Mesenchymal stem cell (in vitro differentiated cells and primary cell): ENCODE measurements at regions not wholly inside any gene's neighbourhood (a gene's known extent, or its start where the extent isn't known, plus 50 kb on each side); places are given as distances from the start of the nearest gene placed in this dataset.
A peak's percentile ranks its signal among the peaks of the same experiment; 100 is the strongest.

Experiments
- DNase-seq: peaks from one replicate; pipeline ENCODE4 v3.0.0-alpha.2; 2013
- H2AFZ ChIP-seq: one replicate; pipeline ENCODE4 v1.6.1; 2013; ENCODE audit warnings: low read depth, mild to moderate bottlenecking, control low read depth, inconsistent platforms, low read length, moderate library complexity
- H2AK5ac ChIP-seq: 2 replicates; pipeline ENCODE4 v1.6.1; 2013; ENCODE audit warnings: low read length, moderate library complexity, mild to moderate bottlenecking, inconsistent platforms; ENCODE audit not compliant: severe bottlenecking
- H2BK120ac ChIP-seq: one replicate; pipeline ENCODE4 v1.6.1; 2013; ENCODE audit warnings: low read depth, mild to moderate bottlenecking, inconsistent platforms, low read length, moderate library complexity
- H2BK12ac ChIP-seq, 2 experiments: one replicate each; pipeline ENCODE4 v1.6.1; 2013; ENCODE audit warnings: inconsistent platforms in 2 of 2, low read length in 2 of 2, mild to moderate bottlenecking in 2 of 2, moderate library complexity in 2 of 2, control low read depth in 1 of 2
- H2BK15ac ChIP-seq: one replicate; pipeline ENCODE4 v1.6.1; 2013; ENCODE audit warnings: mild to moderate bottlenecking, low read depth, inconsistent platforms; ENCODE audit not compliant: poor library complexity, severe bottlenecking
- H2BK5ac ChIP-seq: 2 replicates; pipeline ENCODE4 v1.6.1; 2013; ENCODE audit warnings: low read depth, mild to moderate bottlenecking, low read length, control low read depth, inconsistent platforms; ENCODE audit not compliant: poor library complexity, severe bottlenecking
- H3K14ac ChIP-seq, 2 experiments: one replicate each; pipeline ENCODE4 v1.6.1; 2013; ENCODE audit warnings: inconsistent platforms in 2 of 2, low read length in 2 of 2, control low read depth in 1 of 2, mild to moderate bottlenecking in 1 of 2, moderate library complexity in 1 of 2
- H3K18ac ChIP-seq, 2 experiments: one replicate each; pipeline ENCODE4 v1.6.1; 2013; ENCODE audit warnings: inconsistent platforms in 2 of 2, low read length in 2 of 2, control low read depth in 1 of 2, low read depth in 1 of 2, mild to moderate bottlenecking in 1 of 2
- H3K23ac ChIP-seq, 2 experiments: one replicate each; pipeline ENCODE4 v1.6.1; 2013; ENCODE audit warnings: inconsistent platforms in 2 of 2, low read length in 2 of 2, mild to moderate bottlenecking in 2 of 2, moderate library complexity in 2 of 2, control low read depth in 1 of 2
- H3K27ac ChIP-seq: 2 replicates; pipeline ENCODE4 v1.5.1; 2013; ENCODE audit warnings: mild to moderate bottlenecking, moderate library complexity, low read length, control low read depth, inconsistent platforms; ENCODE audit not compliant: poor library complexity, severe bottlenecking
- H3K27me3 ChIP-seq, 2 experiments: 2 replicates each; pipeline versions ENCODE4 v1.6.1 to v1.7.0; 2013; ENCODE audit warnings: low read length in 2 of 2, mild to moderate bottlenecking in 2 of 2, moderate library complexity in 2 of 2, control low read depth in 1 of 2, inconsistent platforms in 1 of 2; ENCODE audit not compliant: control insufficient read depth in 1 of 2, insufficient read depth in 1 of 2
- H3K36me3 ChIP-seq, 2 experiments: 2 replicates each; pipeline versions ENCODE4 v1.6.1 to v1.7.0; 2013; ENCODE audit warnings: low read length in 2 of 2, control low read depth in 1 of 2, inconsistent platforms in 1 of 2, low read depth in 1 of 2, mild to moderate bottlenecking in 1 of 2; ENCODE audit not compliant: insufficient read depth in 2 of 2, control insufficient read depth in 1 of 2
- H3K4ac ChIP-seq, 2 experiments: one replicate each; pipeline ENCODE4 v1.6.1; 2013; ENCODE audit warnings: inconsistent platforms in 2 of 2, low read length in 2 of 2, mild to moderate bottlenecking in 2 of 2, moderate library complexity in 2 of 2, control low read depth in 1 of 2, low read depth in 1 of 2
- H3K4me1 ChIP-seq: 2 replicates; pipeline ENCODE4 v1.6.1; 2013; ENCODE audit warnings: low read depth, low read length, control low read depth; ENCODE audit not compliant: control insufficient read depth, insufficient read depth
- H3K4me2 ChIP-seq: 2 replicates; pipeline ENCODE4 v1.6.1; 2013; ENCODE audit warnings: low read length, mild to moderate bottlenecking, inconsistent platforms; ENCODE audit not compliant: poor library complexity, severe bottlenecking
- H3K4me3 ChIP-seq, 2 experiments: 2 replicates each; pipeline versions ENCODE4 v1.5.1 to v1.7.0; 2013; ENCODE audit warnings: low read length in 2 of 2, mild to moderate bottlenecking in 2 of 2, control low read depth in 1 of 2, low read depth in 1 of 2; ENCODE audit not compliant: insufficient read depth in 1 of 2
- H3K79me1 ChIP-seq: replicated peaks from 2 replicates; pipeline ENCODE4 v1.6.1; 2013; ENCODE audit warnings: mild to moderate bottlenecking, control low read depth, low read length, inconsistent platforms; ENCODE audit not compliant: poor library complexity, severe bottlenecking
- H3K9ac ChIP-seq: 2 replicates; pipeline ENCODE4 v1.7.0; 2013; ENCODE audit warnings: mild to moderate bottlenecking, low read length, moderate library complexity
- H3K9me3 ChIP-seq: 2 replicates; pipeline ENCODE4 v1.7.0; 2013; ENCODE audit warnings: mild to moderate bottlenecking, low read length; ENCODE audit not compliant: control insufficient read depth
- H4K8ac ChIP-seq: one replicate; pipeline ENCODE4 v1.6.1; 2013; ENCODE audit warnings: inconsistent platforms, mild to moderate bottlenecking, low read length, moderate library complexity
- H4K91ac ChIP-seq: one replicate; pipeline ENCODE4 v1.6.1; 2013; ENCODE audit warnings: mild to moderate bottlenecking, low read length, inconsistent platforms
- WGBS: methylation state at CpG from one replicate; pipeline ENCODE4 v1.1.7; 2013; ENCODE audit warnings: mixed read lengths; 5-methylcytosine and 5-hydroxymethylcytosine counted together

DNA sequence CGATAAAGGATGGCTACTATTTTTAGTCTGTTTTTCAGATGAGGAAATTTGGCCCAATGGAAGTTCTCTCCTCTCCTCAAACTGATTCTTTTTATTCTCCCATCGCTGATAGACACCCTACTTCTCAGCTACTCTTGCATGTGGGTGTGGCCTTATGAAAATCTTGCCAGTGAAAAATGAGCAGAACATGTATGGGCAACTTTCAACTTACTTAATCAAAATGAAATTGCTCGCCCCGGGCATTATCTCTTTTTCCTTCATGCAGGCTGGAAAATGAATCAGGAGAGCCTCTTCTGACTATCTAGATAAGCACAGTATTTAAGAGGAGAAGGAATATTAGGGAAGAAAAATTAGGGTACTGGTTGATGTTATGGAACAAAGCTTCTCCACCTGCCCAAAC, 2354.7 kb upstream of the RAG2 start:
- Histone ChIP-seq H3K4me2 (no peak overlapping the region), H3K27ac (no peak overlapping the region)
- WGBS, result 100% methylated on average over 3 of the region's 4 CpGs

GRCh38 chr11:38950867-38951266, 2352.8 kb upstream of the RAG2 start:
- Histone ChIP-seq H3K18ac (no peak overlapping the region), H2BK5ac (no peak overlapping the region), H3K27ac (no peak overlapping the region), H3K14ac (no peak overlapping the region), H3K4ac (no peak overlapping the region), H4K8ac (no peak overlapping the region), H2BK15ac (no peak overlapping the region), H3K36me3 (no peaks in the 10 kb centered on the region), H3K4me1 (no peaks in the 10 kb centered on the region), H2AK5ac (no peak overlapping the region), H3K9ac (no peak overlapping the region), H3K27me3 (no peaks in the 10 kb centered on the region), H3K9me3 (peaks cover 11% of the 10 kb centered on the region), H3K4me2 (no peak overlapping the region), H2BK12ac (no peak overlapping the region), H3K4me3 (no peak overlapping the region), H3K23ac (no peak overlapping the region), H2BK120ac (no peak overlapping the region), H2AFZ (no peak overlapping the region), H4K91ac (no peak overlapping the region), H3K79me1 (no peaks in the 10 kb centered on the region)
- DNase-seq, result peak; percentile 1
- 80% methylated on average over 1 of the region's 1 CpG for WGBS

More for the DNA sequence above, 2354.7 kb upstream of the RAG2 start:
- no peak overlapping the region for H3K23ac ChIP-seq
- H2BK12ac ChIP-seq, result no peak overlapping the region
- DNase-seq, result no peak
- no peak overlapping the region for H2AK5ac ChIP-seq
- H2BK15ac ChIP-seq, result no peak overlapping the region
- no peak overlapping the region for H3K14ac ChIP-seq
- no peak overlapping the region for H2BK120ac ChIP-seq
- no peaks in the 10 kb centered on the region for H3K4me1 ChIP-seq
- no peak overlapping the region for H4K91ac ChIP-seq
- no peak overlapping the region for H3K18ac ChIP-seq
- H3K27me3 ChIP-seq, result no peaks in the 10 kb centered on the region
- H3K9ac ChIP-seq, result no peak overlapping the region
- no peak overlapping the region for H2AFZ ChIP-seq
- H3K79me1 ChIP-seq, result no peaks in the 10 kb centered on the region
- H2BK5ac ChIP-seq, result no peak overlapping the region
- no peak overlapping the region for H3K4me3 ChIP-seq
- no peaks in the 10 kb centered on the region for H3K36me3 ChIP-seq
- no peak overlapping the region for H4K8ac ChIP-seq
- no peaks in the 10 kb centered on the region for H3K9me3 ChIP-seq
- H3K4ac ChIP-seq, result no peak overlapping the region

- no peaks in the 10 kb centered on the region for H3K79me1 ChIP-seq
Measured at GRCh38 chr11:38948392-38948791, 2350.4 kb upstream of the RAG2 start.

GRCh38 chr11:38937709-38938108, 2339.7 kb upstream of the RAG2 start:
- Histone ChIP-seq H3K79me1 (no peaks in the 10 kb centered on the region), H2AFZ (no peak overlapping the region), H2BK5ac (no peak overlapping the region), H3K4ac (no peak overlapping the region), H3K9me3 (peaks cover 4% of the 10 kb centered on the region), H2BK12ac (no peak overlapping the region), H3K14ac (no peak overlapping the region), H3K9ac (no peak overlapping the region), H4K91ac (no peak overlapping the region), H3K18ac (no peak overlapping the region), H3K27me3 (no peaks in the 10 kb centered on the region), H2BK15ac (no peak overlapping the region), H3K4me3 (no peak overlapping the region), H2BK120ac (no peak overlapping the region), H3K4me2 (no peak overlapping the region), H3K27ac (no peak overlapping the region), H3K36me3 (no peaks in the 10 kb centered on the region), H3K23ac (no peak overlapping the region), H4K8ac (no peak overlapping the region), H3K4me1 (no peaks in the 10 kb centered on the region), H2AK5ac (no peak overlapping the region)
- 33% methylated on average over 1 of the region's 2 CpGs for WGBS
- no peak for DNase-seq

More at GRCh38 chr11:38948392-38948791, 2350.4 kb upstream of the RAG2 start:
- no CpG with 5 or more reads among the region's 1 CpG for WGBS
- Histone ChIP-seq H3K4me1 (no peaks in the 10 kb centered on the region), H2AK5ac (no peak overlapping the region), H3K9ac (no peak overlapping the region), H3K9me3 (peaks cover 16% of the 10 kb centered on the region), H3K14ac (no peak overlapping the region), H3K23ac (no peak overlapping the region), H2BK120ac (no peak overlapping the region), H3K4me2 (no peak overlapping the region), H2BK15ac (no peak overlapping the region), H2AFZ (no peak overlapping the region), H3K27me3 (no peaks in the 10 kb centered on the region), H3K36me3 (no peaks in the 10 kb centered on the region), H3K27ac (no peak overlapping the region), H4K8ac (no peak overlapping the region), H3K18ac (no peak overlapping the region), H4K91ac (no peak overlapping the region), H3K4me3 (no peak overlapping the region), H3K4ac (no peak overlapping the region), H2BK5ac (no peak overlapping the region), H2BK12ac (no peak overlapping the region)
- DNase-seq, result no peak
